Spleen (tissue), 7 donors: ENCODE measurements at regions not wholly inside any gene's neighbourhood (a gene's known extent, or its start where the extent isn't known, plus 50 kb on each side); places are given as distances from the start of the nearest gene placed in this dataset.

ENCODE experiments used
- POLR2A ChIP-seq, 3 donors: fragments of 450-650 bp; IDR thresholded peaks; one replicate each; pipeline ENCODE4 v1.5.1; 2017; ENCODE audit warnings: antibody characterized with exemption in 3 of 3, mild to moderate bottlenecking in 1 of 3
- POLR2AphosphoS5 ChIP-seq, 3 donors: sonication (generic); formaldehyde crosslinking; IDR thresholded peaks; one replicate each; pipeline ENCODE4 v1.5.1; 2017; ENCODE audit warnings: antibody characterized with exemption in 3 of 3
- TF ChIP-seq, protein P1 (sequence below), 11 experiments: fragments of 200-600 bp in 7 of 11; fragments of 450-650 bp in 4 of 11; sonication (generic) in 4 of 11; IDR thresholded peaks in 8 of 11; conservative IDR thresholded peaks in 3 of 11; 1 replicate in 7 of 11; 2 replicates in 4 of 11; pipeline versions ENCODE4 v1.4.0 to v1.8.0; 2016 to 2021; ENCODE audit warnings: antibody characterized with exemption in 11 of 11, inconsistent platforms in 4 of 11, mild to moderate bottlenecking in 1 of 11
- donor health status: DM: no; HTN: no; CAD: no; lungs with moderate emphysema.
- donor health status: DM: no; HTN: no; CAD: no.
- donor health status: DM: no; HTN: no; CAD: no.

DNA sequence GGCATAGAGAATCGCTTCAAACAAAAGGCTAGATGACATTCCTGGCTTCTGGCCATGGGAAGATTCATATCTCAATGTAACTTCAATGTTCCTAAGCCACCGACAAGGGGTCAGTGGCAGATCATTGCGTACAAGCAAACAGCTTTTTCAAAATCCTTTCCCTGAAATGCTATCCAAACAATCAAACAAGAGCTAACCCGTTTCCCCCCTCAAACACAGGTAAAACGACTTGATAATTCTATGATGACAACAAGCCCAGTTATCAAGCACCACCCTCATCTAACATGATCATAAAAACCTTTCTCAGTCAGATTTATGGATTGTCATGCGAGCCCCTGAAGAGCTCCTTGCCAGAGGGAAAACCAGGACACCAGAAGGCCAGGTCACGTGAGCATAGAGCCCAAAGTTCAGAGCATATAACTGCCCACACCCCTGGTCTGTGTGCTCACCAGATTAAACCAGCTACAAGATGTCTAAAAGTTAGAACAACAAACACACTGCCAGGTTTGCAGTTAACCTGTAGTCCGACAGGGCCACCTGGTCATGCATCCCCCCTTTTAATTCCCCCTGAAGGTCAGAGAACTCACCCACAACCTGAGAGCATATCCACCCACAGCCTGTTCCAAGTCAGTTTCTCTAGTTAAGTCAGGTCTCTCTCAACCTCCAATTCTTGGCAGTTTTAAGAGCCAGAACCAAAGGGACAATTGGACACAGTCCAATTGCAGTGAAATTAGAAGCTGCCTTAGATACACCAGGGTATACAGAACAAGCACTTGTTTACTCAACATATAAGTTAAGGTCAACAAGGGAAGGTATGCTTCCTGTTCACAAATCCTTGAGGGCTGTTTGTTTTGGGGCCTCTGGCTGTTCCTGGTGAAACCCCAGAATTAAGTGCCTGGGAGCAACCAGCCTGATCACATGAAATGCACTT lies 248.1 kb upstream of the PPARGC1A start:
- TF ChIP-seq, protein P1, sequence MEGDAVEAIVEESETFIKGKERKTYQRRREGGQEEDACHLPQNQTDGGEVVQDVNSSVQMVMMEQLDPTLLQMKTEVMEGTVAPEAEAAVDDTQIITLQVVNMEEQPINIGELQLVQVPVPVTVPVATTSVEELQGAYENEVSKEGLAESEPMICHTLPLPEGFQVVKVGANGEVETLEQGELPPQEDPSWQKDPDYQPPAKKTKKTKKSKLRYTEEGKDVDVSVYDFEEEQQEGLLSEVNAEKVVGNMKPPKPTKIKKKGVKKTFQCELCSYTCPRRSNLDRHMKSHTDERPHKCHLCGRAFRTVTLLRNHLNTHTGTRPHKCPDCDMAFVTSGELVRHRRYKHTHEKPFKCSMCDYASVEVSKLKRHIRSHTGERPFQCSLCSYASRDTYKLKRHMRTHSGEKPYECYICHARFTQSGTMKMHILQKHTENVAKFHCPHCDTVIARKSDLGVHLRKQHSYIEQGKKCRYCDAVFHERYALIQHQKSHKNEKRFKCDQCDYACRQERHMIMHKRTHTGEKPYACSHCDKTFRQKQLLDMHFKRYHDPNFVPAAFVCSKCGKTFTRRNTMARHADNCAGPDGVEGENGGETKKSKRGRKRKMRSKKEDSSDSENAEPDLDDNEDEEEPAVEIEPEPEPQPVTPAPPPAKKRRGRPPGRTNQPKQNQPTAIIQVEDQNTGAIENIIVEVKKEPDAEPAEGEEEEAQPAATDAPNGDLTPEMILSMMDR (IDR thresholded peaks at IDR 0.05 in 8 of 11, conservative IDR thresholded peaks at IDR 0.05 in 3 of 11): no peak
- TF ChIP-seq POLR2AphosphoS5 (IDR thresholded peaks at IDR 0.05) (no peak), POLR2A (IDR thresholded peaks at IDR 0.05) (no peak)
